ENCODE measurements at regions not wholly inside any gene's neighbourhood (a gene's known extent, or its start where the extent isn't known, plus 50 kb on each side); places are given as distances from the start of the nearest gene placed in this dataset.
"Not testable (repeated sequence)": the region's sequence is repeated elsewhere in the genome, so short reads cannot be mapped to it uniquely, and the experiment has no call there.

GRCh38 chr7:149714081-149714909 is 59.1 kb downstream of the ZNF467 start:
- peak; percentile 91 for DNase-seq

- no peak for DNase-seq
Measured at GRCh38 chr7:149713731-149714068, 59.7 kb downstream of the ZNF467 start.

GRCh38 chr7:149713061-149713730 is 60.2 kb downstream of the ZNF467 start:
- no peak for DNase-seq

DNA sequence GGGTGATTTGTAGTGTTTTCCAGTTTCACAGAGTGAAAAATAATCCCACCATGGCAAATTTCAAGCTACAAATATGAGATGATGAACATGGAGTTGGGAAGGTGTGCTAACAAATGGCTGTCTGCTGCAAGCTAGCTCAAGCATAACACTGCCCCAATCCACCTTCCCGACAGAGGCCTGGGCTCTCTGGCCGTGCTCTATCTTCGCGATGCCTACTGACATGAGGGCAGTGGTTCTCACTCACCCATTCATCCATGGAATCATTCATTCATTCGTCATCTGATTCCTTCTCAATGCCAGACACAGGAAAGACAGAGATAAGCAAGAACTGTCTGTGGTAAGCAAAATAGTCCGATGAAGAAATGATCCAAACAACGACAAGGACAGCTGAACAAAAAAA is 65.4 kb downstream of the ZNF467 start:
- no peak for DNase-seq

- no peak for DNase-seq
Measured at GRCh38 chr7:149707448-149707886, 65.9 kb downstream of the ZNF467 start.

DNA sequence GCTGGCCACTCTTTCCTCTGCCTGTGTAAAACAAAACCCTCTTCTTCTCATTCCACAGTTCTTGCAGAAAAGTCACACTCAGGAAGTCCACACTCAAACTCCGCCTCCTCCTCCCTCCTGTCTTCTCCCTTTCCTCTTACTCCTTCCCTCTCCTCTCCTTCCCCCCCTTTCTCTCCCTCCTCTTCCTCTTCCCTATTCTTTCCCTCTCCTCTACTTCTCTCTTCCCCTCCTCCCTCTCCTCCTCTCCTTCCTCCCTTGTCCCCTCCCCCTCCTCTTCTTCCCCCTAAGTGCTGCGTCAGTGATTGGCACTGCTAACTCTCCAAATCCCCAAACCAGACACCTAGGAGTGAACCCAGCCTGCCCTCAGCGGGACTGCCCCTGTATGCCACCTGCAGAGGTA is 67.0 kb downstream of the ZNF467 start:
- no peak for DNase-seq

GRCh38 chr7:149704507-149704906 is 68.9 kb downstream of the ZNF467 start:
- DNase-seq = no peak

DNA sequence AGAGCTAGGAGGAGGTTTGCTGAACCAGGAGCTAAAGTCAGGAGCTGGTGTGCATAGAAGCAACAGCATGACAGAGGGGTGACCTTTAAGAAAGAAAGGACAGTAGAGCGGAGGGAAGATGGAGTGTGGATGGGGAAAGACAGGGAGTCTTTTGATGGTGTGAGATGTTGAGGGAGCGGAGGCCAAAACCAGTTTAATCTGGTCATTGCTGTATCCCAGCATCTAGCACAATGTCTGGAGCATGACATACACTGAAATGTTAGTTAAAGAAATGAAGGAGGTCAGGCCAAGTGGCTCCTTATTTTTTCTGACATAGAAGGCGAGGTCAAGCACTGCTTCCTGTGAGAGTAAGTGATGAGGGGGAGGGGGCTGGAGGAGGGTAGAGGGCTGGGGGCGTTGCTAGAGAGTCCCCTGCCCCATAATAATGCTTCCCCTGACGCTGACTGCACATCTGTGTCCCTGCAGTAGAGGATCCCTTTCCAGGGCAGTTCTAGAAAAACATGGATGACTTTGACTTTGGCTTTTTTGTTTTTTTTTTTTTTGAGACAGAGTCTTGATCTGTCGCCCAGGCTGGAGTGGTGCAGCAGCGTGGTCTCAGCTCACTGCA is 70.2 kb downstream of the ZNF467 start:
- DNase-seq = no peak

GRCh38 chr7:149701495-149702240 is 71.7 kb downstream of the ZNF467 start:
- no peak for DNase-seq

DNA sequence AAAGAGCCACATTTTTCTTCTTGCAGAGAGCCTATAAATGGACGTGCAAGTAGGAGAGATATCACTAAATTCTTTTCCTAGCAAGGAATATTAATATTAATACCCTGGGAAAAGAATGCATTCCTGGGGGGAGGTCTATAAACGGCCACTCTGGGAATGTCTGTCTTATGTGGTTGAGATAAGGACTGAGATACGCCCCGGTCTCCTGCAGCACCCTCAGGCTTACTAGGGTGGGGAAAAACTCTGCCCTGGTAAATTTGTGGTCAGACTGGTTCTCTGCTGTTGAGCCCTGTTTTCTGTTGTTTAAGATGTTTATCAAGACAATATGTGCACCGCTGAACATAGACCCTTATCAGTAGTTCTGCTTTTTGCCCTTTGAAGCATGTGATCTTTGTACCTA is 75.6 kb downstream of the ZNF467 start:
- not testable (repeated sequence) for DNase-seq

- DNase-seq = no peak
Measured at GRCh38 chr7:149696280-149696679, 77.1 kb downstream of the ZNF467 start.

- no peak for DNase-seq
Measured at GRCh38 chr7:149692557-149692982, 80.8 kb downstream of the ZNF467 start.

DNA sequence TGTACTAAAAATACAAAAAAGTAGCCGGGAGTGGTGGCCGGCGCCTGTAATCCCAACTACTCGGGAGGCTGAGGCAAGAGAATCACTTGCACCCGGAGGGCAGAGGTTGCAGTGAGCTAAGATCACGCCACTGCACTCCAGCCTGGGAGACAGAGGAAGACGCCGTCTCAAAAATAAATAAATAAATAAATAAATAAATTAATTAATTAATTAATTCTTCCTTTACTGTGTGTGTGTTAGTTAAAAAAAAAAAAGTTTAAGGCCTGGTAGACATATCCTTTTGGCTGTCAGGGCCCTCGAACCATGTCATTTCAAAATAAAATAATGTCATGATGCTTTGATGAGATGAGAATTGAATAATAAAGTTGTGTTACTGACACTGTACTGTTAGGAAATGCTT is 81.3 kb downstream of the ZNF467 start:
- DNase-seq = no peak

DNA sequence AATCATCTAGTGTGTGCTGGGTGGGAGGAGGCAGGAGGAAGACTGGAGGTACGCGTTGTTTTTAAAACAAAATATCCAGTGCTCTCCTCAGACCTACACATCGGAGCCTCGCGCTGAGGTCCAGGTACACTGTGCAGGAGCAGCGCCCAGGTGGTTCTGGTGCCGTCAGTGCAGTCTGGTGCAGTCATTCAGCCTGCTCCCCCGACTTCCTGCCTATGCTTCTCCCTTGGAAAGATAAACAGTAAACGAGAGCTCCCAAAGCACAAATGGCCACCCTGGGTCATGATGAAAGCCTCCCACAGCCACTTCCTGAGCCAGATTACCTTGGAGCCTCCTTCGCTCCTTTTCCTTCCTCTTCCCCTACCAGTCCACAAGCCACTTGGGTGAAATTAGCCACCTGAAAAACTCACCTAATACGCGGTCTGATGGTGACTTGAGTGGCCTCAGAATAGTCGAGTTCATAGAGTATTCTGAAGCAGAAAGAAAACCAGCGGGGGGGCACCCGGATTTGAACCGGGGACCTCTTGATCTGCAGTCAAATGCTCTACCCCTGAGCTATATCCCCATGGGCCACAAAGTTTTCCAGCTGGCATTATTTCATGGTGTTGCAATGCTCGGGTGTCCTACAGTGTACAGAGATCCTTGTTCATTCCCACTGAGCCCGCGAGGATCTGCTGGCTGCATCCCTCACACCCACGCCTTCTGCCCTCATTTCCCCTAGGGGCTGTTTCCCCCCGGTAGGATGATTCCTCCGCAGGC is 82.5 kb downstream of the ZNF467 start:
- peak; percentile 44 for DNase-seq

DNA sequence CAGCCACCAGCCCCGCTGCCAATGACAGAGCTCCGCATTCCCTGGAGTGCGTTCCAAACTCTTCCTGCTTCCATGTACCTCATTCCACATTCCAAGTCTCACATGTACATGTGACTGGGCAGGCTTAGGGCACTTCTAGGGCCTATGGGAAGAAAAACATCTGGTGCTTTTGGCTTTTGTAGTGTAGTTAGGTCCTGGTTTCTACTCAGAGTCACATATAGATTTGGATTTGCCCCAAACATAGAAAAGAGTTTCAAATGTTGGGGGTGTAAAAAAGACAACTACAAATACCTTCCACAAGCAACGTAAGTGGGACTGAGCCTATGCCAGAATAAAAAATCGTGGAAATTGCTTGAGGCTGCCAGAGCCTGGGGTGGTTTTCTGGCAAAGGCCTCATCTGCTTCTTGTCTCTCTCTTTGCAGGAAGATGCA is 84.1 kb downstream of the ZNF467 start:
- no peak for DNase-seq

DNA sequence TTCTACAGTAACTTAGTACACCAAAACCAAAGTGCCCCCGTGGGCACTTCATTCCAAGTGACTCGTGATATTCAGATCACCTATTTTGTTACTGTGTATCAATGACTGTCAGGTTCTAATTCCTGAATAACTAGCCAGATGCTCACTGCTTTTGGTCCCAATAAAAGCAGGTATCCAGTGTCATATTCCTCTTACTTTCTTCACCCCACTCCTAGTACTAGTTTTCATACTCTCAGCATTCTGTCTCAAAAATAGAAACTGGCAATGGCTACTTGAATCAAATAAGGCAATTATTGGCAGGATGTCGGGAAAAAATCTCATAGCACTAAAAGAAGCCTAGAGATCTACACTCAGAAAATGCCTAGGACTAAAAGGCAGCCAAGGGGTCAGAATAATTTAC is 84.6 kb downstream of the ZNF467 start:
- DNase-seq = no peak

GRCh38 chr7:149687820-149688219 is 85.6 kb downstream of the ZNF467 start:
- DNase-seq = not testable (repeated sequence)

DNA sequence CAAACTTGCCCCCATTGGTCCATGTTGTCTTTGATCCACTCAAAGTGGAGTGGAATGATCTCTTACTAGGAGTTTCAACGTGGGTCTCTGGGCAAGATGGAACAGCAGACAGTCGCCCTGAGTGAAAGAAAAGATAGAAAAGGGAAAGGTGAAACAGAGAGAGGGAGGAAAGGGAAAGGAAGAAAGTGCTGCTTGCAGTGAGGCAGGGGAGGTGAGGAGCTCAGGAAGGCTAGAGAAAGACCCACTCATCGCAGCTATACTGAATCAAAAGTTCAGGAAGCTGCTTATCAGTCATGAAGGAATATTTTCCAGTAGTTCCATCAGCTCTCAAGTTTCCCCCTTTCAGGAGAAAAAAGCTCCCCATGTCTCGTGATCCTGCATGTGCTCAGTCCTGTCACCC is 86.9 kb downstream of the ZNF467 start:
- no peak for DNase-seq

- no peak for DNase-seq
Measured at GRCh38 chr7:149686011-149686410, 87.4 kb downstream of the ZNF467 start.

DNA sequence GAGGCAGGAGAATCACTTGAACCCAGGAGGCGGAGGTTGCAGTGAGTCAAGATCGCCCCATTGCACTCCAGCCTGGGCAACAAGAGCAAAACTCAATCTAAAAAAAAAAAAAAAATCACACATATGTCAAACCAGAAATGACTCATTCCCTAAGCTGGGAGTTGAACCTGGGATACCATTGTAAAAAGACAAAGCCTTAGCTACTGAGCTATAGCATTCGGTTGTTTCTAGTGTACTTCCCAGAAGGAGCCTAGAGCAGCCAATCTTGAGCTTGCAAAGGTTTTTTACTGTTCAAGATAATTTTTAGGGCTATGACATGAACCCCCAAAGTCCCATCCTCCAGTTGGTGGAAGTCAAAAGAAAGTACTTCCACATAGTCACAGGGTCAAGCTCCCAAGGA is 87.9 kb downstream of the ZNF467 start:
- DNase-seq = no peak

- no peak for DNase-seq
Measured at GRCh38 chr7:149683898-149684297, 89.5 kb downstream of the ZNF467 start.

DNA sequence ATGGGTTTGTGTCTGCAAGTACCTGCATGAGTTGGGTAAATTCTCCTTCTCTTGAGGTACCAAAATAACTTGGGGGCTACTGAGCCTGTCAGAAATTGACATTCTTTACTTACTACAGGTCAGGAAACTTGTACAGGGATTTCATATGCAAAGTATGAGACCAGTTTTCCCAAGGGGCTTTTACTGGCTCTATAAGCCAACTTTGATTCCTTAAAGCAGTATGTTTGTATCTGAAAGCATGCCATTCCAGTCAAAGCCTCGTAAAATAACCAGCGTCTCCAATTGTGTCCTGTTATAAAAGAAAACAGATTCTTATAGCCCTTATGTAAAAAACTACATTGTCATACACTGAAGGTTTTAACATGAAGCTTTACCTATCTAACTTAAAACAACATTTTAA is 90.2 kb downstream of the ZNF467 start:
- no peak for DNase-seq

DNA sequence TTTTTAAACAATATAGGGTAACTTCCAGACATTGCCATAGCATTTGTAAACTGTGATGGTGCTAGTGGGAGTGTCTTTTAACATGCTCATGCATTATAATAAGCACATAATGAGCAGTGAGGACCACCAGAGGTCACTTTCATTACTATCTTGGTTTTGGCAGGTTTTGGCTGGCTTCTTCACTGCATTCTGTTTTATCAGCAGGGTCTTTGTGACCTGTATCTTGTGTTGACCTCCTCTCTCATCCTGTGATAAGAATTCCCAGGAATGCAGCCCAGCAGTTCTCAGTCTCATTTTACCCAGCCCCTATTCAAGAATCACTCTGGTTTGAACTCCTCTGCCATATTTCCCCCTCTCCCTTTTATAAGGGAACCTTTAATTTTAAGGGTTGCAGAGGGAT is 91.3 kb downstream of the ZNF467 start:
- no peak for DNase-seq
